ENCODE measurements at regions not wholly inside any gene's neighbourhood (a gene's known extent, or its start where the extent isn't known, plus 50 kb on each side); places are given as distances from the start of the nearest gene placed in this dataset.

DNA sequence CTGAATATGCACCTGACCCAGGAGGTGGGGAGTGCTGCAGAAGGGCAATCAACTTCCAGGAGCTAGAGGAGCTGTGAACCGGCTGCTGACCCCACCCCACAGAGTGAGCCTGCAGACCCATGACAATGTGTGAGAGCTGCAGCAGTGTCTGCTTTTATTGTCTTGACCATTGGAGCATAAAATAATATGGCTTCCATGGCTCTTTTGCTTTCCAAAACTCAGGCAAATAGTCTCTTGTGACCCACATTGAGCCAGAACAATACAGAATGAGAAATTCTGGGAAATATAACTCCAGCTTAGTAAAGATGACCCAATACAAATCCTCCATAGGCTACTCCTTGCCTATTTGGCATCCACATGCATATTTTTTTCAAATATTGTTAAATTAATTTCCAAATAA lies 309.6 kb downstream of the PYDC2 start:
- TF ChIP-seq, protein P1, sequence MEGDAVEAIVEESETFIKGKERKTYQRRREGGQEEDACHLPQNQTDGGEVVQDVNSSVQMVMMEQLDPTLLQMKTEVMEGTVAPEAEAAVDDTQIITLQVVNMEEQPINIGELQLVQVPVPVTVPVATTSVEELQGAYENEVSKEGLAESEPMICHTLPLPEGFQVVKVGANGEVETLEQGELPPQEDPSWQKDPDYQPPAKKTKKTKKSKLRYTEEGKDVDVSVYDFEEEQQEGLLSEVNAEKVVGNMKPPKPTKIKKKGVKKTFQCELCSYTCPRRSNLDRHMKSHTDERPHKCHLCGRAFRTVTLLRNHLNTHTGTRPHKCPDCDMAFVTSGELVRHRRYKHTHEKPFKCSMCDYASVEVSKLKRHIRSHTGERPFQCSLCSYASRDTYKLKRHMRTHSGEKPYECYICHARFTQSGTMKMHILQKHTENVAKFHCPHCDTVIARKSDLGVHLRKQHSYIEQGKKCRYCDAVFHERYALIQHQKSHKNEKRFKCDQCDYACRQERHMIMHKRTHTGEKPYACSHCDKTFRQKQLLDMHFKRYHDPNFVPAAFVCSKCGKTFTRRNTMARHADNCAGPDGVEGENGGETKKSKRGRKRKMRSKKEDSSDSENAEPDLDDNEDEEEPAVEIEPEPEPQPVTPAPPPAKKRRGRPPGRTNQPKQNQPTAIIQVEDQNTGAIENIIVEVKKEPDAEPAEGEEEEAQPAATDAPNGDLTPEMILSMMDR (IDR thresholded peaks at IDR 0.05; ENCODE audit: insufficient read depth, low read length), result no peak
- no peak for TF ChIP-seq POLR2AphosphoS5 (IDR thresholded peaks at IDR 0.05; ENCODE audit: low read depth)
- no peak for TF ChIP-seq GABPA (IDR thresholded peaks at IDR 0.05; ENCODE audit: low read depth)
